Parathyroid adenoma (tissue), 2 donors: ENCODE measurements at regions not wholly inside any gene's neighbourhood (a gene's known extent, or its start where the extent isn't known, plus 50 kb on each side); places are given as distances from the start of the nearest gene placed in this dataset.

Experiments
- H2AFZ ChIP-seq: fragments of 300-600 bp; sonication (generic); one replicate; pipeline ENCODE4 v1.7.0; 2017; ENCODE audit warnings: antibody characterized with exemption, mild to moderate bottlenecking
- H3K27ac ChIP-seq: fragments of 300-600 bp; sonication (generic); one replicate; pipeline ENCODE4 v1.7.0; 2017
- H3K27me3 ChIP-seq: fragments of 300-600 bp; sonication (generic); one replicate; pipeline ENCODE4 v1.7.0; 2017; ENCODE audit warnings: low read length; ENCODE audit not compliant: control insufficient read depth, insufficient read depth
- H3K36me3 ChIP-seq: fragments of 300-600 bp; sonication (generic); one replicate; pipeline ENCODE4 v1.7.0; 2017; ENCODE audit warnings: low read length; ENCODE audit not compliant: control insufficient read depth, insufficient read depth
- H3K4me1 ChIP-seq: fragments of 300-600 bp; sonication (generic); one replicate; pipeline ENCODE4 v1.7.0; 2017; ENCODE audit warnings: control low read depth
- H3K4me2 ChIP-seq: fragments of 300-600 bp; sonication (generic); one replicate; pipeline ENCODE4 v1.7.0; 2017; ENCODE audit warnings: low read length
- H3K4me3 ChIP-seq: fragments of 300-600 bp; sonication (generic); one replicate; pipeline ENCODE4 v1.7.0; 2017; ENCODE audit warnings: low read depth, low read length
- H3K79me2 ChIP-seq: fragments of 300-600 bp; sonication (generic); one replicate; pipeline ENCODE4 v1.7.0; 2017; ENCODE audit warnings: control low read depth
- H3K9ac ChIP-seq: fragments of 300-600 bp; sonication (generic); one replicate; pipeline ENCODE4 v1.7.0; 2017; ENCODE audit warnings: mild to moderate bottlenecking
- H3K9me3 ChIP-seq: fragments of 300-600 bp; sonication (generic); one replicate; pipeline ENCODE4 v1.7.0; 2017; ENCODE audit warnings: low read length; ENCODE audit not compliant: control insufficient read depth
- CTCF ChIP-seq: fragments of 300-600 bp; sonication (generic); IDR thresholded peaks from one replicate; pipeline ENCODE4 v1.7.0; 2017; ENCODE audit warnings: antibody characterized with exemption, mild to moderate bottlenecking
- donor health status: primary hyperparathyroidism.

GRCh38 chr11:32210556-32210955, 119.7 kb downstream of the RCN1 start:
- H3K4me3 ChIP-seq, result no peak overlapping the region
- no peak for TF ChIP-seq CTCF
- H3K27me3 ChIP-seq, result no peaks in the 10 kb centered on the region
- no peak overlapping the region for H2AFZ ChIP-seq
- no peak overlapping the region for H3K4me2 ChIP-seq
- H3K27ac ChIP-seq, result no peak overlapping the region
- no peaks in the 10 kb centered on the region for H3K79me2 ChIP-seq
- no peaks in the 10 kb centered on the region for H3K9me3 ChIP-seq
- no peaks in the 10 kb centered on the region for H3K36me3 ChIP-seq
- no peak overlapping the region for H3K9ac ChIP-seq
- H3K4me1 ChIP-seq, result no peaks in the 10 kb centered on the region

GRCh38 chr11:32213223-32213622, 122.3 kb downstream of the RCN1 start:
- TF ChIP-seq CTCF, result no peak
- H3K27ac ChIP-seq, result no peak overlapping the region
- H3K9me3 ChIP-seq, result no peaks in the 10 kb centered on the region
- no peaks in the 10 kb centered on the region for H3K36me3 ChIP-seq
- H3K27me3 ChIP-seq, result no peaks in the 10 kb centered on the region
- no peak overlapping the region for H3K4me3 ChIP-seq
- no peaks in the 10 kb centered on the region for H3K4me1 ChIP-seq
- no peaks in the 10 kb centered on the region for H3K79me2 ChIP-seq
- H2AFZ ChIP-seq, result no peak overlapping the region
- H3K9ac ChIP-seq, result no peak overlapping the region
- no peak overlapping the region for H3K4me2 ChIP-seq

- Histone ChIP-seq H3K9ac (no peak overlapping the region), H3K27ac (no peak overlapping the region), H3K9me3 (no peaks in the 10 kb centered on the region), H3K79me2 (no peaks in the 10 kb centered on the region), H3K4me2 (no peak overlapping the region), H2AFZ (no peak overlapping the region), H3K4me1 (no peaks in the 10 kb centered on the region), H3K36me3 (no peaks in the 10 kb centered on the region), H3K27me3 (no peaks in the 10 kb centered on the region), H3K4me3 (no peak overlapping the region)
- no peak for TF ChIP-seq CTCF
Measured at GRCh38 chr11:32215157-32215556, 124.3 kb downstream of the RCN1 start.

GRCh38 chr11:32216749-32217148, 125.9 kb downstream of the RCN1 start:
- TF ChIP-seq CTCF, result no peak
- H3K9me3 ChIP-seq, result no peaks in the 10 kb centered on the region
- no peaks in the 10 kb centered on the region for H3K79me2 ChIP-seq
- H3K9ac ChIP-seq, result no peak overlapping the region
- no peaks in the 10 kb centered on the region for H3K27me3 ChIP-seq
- no peak overlapping the region for H3K4me3 ChIP-seq
- H3K4me2 ChIP-seq, result no peak overlapping the region
- H3K4me1 ChIP-seq, result no peaks in the 10 kb centered on the region
- H2AFZ ChIP-seq, result no peak overlapping the region
- H3K36me3 ChIP-seq, result no peaks in the 10 kb centered on the region
- H3K27ac ChIP-seq, result no peak overlapping the region

GRCh38 chr11:32219320-32219719, 128.4 kb downstream of the RCN1 start:
- no peak overlapping the region for H2AFZ ChIP-seq
- no peak overlapping the region for H3K27ac ChIP-seq
- H3K27me3 ChIP-seq, result no peaks in the 10 kb centered on the region
- TF ChIP-seq CTCF, result no peak
- H3K4me1 ChIP-seq, result no peaks in the 10 kb centered on the region
- no peaks in the 10 kb centered on the region for H3K9me3 ChIP-seq
- no peak overlapping the region for H3K4me2 ChIP-seq
- H3K79me2 ChIP-seq, result no peaks in the 10 kb centered on the region
- no peak overlapping the region for H3K9ac ChIP-seq
- H3K4me3 ChIP-seq, result no peak overlapping the region
- no peaks in the 10 kb centered on the region for H3K36me3 ChIP-seq
